Activated T-cell treated with anti-CD3 and anti-CD28 coated beads for 24 hours (primary cell): ENCODE measurements at regions not wholly inside any gene's neighbourhood (a gene's known extent, or its start where the extent isn't known, plus 50 kb on each side); places are given as distances from the start of the nearest gene placed in this dataset.

Experiments used
- DNase-seq: peaks from one replicate; pipeline ENCODE4 v3.0.0-alpha.2; 2020; ENCODE audit warnings: low read depth

DNA sequence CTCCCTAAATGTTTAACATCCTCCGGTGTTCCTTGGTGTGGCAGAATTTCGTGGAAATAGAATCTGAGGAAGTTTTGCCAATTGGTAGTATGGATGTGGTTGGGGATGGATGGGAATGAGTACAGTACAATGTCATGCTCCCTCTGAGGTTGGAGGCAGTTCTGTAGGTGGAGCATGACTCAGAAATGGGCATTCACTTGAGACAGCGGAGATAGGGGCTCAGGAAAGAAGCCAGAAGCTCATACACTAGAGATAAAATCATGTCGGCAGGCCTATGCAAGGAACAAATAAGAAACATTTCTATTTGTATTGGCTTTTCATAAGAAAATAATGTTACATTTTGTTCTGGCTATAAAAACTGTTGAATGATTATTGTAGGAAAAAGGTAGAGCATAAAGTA is 196.0 kb downstream of the URB2 start:
- DNase-seq: no peak

GRCh38 chr1:229825042-229825441 is 199.0 kb downstream of the URB2 start:
- DNase-seq: no peak

GRCh38 chr1:229828461-229828860 is 202.4 kb downstream of the URB2 start:
- no peak for DNase-seq

GRCh38 chr1:229832695-229833094 is 206.6 kb downstream of the URB2 start:
- no peak for DNase-seq

DNA sequence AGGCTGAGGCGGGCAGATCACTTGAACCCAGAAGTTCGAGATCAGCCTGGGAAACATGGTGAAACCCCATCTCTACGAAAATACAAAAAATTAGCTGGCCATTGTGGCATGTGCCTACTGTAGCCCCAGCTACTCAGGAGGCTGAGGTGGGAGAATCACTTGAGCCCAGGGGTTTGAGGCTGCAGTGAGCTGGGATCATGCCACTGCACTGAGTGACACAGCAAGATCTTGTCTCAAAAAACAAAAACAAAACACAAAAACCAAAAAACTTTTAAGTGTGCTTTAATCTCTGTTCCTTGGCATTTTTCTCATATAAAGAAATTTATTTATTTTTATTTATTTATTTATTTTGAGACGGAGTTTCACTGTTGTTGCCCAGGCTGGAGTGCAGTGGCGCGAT is 208.2 kb downstream of the URB2 start:
- DNase-seq: no peak

- DNase-seq: no peak
Observed at GRCh38 chr1:229835226-229835625, 209.2 kb downstream of the URB2 start.

DNA sequence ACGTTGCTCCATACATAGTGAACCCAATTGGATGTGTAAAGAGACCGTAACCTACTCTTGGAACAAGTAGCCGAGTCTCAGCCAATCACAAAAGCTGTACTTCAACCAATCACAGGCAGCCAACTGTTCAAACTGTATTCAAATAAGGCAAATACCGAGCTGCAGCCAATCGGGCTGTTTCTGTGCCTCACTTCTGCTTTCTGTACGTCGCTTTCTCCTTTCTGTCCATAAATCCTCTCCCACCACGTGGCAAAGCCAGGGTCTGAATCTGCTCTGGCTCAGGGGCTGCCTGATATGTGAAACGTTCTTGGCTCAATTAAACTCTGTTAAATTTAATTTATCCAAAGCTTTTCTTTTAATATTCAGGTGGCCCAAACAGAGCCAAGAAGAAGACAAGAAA is 210.3 kb downstream of the URB2 start:
- no peak for DNase-seq

- no peak for DNase-seq
Observed at GRCh38 chr1:229838204-229838603, 212.2 kb downstream of the URB2 start.

DNA sequence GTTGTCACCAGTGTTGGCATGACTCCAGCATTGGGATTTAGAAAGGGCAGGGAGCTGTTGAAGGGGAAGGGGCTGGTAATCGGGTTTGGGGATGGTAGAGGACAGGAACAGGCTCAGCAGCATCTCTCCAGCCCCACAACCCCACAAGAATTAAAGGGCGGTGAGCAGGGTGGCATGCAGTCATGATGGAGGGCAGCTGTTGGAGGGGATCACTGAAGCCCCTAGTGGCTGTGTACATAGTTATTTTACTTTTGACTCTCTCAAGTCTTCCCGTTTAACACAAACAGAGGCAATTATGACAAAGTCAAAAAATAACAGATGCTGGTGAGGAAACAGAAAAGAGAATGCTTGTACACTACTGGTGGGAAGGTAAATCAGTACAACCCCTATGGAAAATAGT is 213.8 kb downstream of the URB2 start:
- DNase-seq: no peak

DNA sequence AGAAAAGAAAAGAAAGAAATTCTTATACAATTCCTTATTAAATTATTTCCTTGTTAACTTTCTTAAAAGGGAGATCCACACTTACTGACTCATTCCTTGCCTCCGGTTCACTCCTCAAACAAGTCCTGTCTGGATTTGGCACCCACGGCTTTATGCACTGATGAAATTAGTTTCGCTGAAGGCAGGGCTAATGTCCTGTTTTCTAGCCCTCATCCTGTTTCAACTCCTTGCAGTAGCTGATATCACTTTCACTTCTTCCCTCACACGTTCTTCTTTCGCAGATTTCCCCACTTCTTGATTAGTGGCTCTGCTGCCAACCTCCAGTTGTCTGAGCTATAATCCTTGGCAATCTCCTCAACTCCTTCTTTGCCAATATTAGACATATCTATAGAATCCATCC is 215.2 kb downstream of the URB2 start:
- no peak for DNase-seq

DNA sequence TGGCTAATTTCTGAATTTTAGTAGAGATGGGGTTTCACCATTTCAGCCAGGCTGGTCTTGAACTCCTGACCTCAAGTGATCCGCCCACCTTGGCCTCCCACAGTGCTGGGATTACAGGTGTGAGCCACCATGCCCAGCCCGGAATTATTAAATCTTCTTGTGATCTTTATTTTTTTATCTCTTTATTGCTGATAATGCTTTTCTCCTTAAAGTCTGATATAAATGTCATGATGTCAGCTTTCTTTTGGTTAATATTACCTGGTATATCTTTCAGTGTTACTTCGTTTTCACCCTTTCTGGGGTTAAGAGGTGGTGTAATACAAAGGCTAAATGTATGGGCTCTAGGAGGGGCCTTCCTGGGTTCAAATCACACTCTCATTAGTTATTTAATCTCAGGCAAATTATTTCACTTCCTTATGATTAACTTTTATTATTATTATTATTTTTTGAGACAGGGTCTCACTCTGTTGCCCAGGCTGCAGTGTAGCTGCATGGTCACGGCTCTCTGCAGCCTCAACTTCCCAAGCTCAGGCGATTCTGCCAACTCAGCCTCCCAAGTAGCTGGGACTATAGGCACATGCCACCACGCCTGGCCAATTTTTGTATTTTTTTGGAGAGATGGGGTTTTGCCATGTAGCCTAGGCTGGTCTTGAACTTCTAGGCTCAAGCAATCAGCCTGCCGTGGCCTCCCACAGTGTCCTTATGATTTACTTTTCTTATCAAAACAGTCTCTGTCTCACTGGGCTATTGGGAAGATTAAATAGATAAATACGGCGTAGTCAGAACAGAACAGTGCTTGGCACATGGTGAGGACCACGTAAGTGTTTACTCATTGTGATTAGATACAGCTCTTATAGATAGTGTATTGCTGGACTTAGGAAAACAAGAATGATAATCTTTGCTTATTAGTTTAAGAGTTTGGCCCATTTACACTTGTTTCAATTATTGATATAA is 216.5 kb downstream of the URB2 start:
- no peak for DNase-seq

DNA sequence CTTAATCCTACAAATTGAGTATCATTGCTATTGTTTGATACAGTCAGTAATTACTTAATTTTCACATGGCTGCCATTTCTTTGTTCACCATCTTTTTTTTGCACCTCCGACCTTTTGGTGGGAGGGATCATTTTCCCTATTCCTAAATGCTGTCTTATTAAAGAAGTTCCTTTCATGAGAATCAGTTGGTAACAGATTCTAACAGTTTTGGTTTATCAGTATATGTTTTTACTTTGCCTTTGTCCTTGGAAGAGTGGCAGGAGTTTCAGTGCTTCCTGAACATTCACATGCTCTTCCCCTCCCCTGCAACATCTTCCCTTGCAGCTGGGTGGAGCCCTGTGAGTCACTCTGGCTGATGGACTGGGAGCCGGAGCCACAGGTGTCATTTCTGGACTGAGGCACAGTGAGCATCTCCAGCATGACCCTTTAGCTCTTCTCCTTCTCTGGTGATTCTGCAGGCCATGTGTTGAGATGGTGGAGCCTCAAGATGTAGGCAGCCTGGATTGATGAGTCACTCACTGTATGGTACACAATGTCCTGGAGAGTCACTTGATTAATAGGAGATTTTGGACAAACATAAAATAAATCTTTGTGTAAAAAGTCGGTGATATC is 217.7 kb downstream of the URB2 start:
- no peak for DNase-seq

DNA sequence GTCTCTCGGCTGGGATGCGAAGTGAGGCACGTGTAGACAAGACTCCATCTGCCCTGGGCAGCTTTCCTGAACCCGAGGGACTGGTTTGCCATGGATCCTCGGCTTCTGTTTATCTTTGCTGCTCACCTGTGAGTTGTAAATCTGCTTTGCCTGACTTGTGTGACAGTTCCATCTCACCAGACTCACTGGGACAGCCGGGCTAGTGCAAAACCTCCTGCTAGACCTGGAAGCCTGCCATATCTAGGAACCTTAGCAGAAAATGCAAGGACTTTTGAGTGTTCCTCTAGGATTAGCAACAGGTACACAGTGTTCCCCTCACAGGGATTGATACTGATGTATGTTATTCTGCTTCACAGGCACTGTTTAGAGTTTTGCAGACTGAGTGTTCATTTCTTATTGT is 218.6 kb downstream of the URB2 start:
- DNase-seq: no peak

DNA sequence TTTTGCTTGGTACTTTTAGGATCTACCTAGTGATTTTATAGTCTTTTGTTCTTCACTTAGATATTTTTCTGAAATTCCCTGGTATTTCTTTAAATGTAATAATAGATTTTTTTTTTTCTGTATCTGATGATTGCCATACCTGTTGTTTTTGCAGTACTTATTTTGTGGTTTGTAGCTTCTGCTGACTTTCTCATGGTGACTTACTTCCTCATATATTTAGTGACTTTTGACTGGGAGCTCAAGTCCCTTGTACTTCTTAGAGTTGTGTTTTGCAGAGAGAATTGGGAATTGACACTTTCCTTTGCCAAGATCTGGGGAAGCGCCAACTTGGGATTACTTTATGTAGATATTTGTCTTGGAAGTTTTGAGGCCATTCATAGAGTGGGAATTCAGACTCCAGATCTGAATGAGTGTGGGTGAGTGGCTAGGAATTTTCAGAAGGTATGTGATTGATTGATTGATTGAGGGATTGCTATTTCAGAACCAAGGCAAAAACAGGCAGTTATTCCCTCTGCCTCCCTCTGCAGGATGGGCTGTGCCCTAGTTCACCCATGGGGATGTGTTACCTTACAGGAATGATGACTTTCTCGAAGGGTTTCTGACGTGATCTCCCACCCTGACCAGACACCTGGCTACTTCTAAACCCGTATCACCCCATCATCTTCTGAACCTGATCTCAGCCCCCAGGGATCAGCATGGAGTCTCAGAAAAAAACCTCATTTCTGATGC is 219.5 kb downstream of the URB2 start:
- DNase-seq: no peak

DNA sequence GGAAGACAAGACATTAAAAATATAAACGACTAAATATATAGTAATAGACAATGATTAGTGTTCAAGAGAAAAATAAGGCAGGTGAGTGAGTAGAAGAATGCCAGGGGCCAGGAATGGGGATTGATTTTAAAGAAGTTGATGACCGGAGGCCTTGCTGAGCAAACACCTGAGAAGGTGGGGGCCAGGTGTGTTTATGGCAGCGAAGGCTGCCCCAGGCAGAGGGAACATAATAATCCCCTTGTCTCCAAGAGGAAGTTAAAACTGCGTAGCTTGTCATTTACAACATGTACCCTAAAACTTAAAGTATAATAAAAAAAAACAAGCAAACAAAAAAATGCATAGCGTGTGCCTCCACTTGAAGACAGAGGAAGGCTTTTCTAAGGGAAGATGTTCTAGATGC is 220.3 kb downstream of the URB2 start:
- no peak for DNase-seq

DNA sequence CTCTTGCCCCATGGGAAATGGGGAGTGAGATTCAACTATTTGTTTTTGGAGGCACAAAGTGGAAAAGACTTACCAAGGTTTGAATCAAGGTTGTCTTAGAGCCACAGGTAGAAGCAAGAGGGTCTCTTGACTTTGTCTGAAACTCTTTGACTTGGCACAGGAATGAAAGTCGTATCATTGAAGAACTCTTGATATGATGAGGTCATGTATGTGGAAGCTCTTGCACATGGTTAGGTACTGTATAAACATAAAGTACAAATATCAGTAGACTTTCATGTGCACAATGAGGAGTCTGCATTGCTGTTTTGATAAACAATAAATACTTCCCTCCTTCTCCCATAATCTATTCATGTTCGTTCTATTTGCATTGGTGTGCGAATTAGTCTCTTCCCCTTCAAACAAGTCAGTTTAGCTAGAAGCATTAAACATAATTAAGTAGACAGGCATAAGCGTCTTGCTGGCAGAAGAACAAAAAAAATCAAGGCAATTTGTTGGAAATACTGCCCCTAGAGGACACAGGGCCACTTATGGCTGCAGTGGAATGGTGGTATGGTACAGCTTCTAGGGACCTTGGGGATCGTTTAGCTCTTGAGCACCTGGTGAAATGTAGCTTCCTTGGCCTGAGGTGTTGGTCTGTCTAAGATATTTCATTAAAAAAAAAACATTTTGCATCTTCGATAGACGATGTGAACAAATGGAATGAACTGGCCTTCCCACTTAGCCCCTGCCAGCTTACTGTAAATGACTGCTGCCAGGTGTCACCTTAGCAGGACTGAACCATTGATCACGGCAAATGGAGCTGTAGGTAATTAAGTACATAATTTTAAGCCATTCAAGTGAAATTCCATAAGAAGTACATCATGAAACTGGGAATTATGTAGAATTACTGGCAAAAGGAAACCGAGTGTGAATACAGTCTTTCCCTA is 218.0 kb upstream of the GALNT2 start:
- no peak for DNase-seq

- DNase-seq: no peak
Observed at GRCh38 chr1:229851511-229851910, 215.5 kb upstream of the GALNT2 start.

- no peak for DNase-seq
Observed at GRCh38 chr1:229853751-229854150, 213.3 kb upstream of the GALNT2 start.

GRCh38 chr1:229854620-229855019 is 212.4 kb upstream of the GALNT2 start:
- DNase-seq: no peak

- DNase-seq: no peak
Observed at GRCh38 chr1:229856009-229856650, 210.9 kb upstream of the GALNT2 start.

- no peak for DNase-seq
Observed at GRCh38 chr1:229857585-229857984, 209.5 kb upstream of the GALNT2 start.
